T1000 (cell line): ENCODE measurements at regions not wholly inside any gene's neighbourhood (a gene's known extent, or its start where the extent isn't known, plus 50 kb on each side); places are given as distances from the start of the nearest gene placed in this dataset.

ENCODE experiments used
- DNase-seq: peaks from one replicate; lab custom pipeline; 2025; ENCODE audit warnings: mixed read lengths; lab: John Stamatoyannopoulos, UW

DNA sequence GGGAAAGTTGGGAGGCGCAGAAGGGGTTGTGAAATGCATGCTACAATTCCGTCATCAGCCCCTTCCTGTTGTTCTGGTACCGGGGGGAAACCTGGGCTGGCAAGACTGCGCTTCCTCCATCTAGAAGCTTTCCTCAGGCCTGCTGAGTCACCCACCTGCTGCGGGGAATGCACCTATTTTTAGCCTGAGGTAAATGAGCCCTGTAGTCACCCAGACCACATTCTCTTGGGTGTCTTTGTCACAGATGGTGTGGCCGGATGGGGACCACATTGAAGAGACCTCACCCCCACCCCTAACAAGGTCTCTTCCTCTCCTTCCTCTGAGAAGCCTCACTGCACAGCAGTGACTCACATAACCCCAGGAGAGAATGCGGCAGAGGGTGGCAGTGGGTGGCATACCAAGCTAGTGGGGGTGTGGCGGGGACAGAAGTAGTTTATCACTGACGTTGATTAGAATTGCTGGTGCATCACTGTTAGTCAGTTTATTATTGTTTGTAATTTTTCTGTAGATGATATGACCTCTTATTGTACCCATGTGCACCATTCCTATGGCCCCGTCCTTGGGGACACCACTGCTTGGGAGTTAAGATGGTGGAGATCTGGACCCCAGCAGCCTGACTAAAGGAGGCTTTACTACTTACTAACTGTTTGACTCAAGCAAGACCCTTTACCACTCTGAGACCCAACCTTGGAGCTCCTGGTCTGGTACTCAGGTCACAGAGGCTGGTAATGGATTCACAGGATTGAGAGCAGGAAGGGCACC lies 83.0 kb upstream of the DUSP5 start:
- DNase-seq: peak; percentile 28

DNA sequence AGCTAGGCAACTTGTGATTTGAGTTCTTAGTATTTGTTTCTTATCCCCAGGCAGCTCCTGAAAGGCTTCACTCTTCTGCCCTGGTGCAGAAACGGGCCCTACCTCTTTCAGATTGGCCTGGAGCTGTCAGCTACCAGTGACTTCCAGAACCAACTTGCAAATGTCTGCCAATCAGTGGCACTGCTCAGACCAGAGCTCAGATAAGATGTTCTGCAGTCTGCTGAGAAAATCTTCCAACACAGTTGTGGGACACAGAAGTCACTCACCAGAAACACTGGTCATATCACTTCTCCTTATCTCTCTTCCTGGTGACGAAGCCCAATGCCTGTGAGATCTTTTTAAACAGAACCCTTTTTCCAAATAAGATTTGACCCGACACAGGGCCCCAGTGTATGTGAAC lies 81.9 kb upstream of the DUSP5 start:
- DNase-seq: no peak

DNA sequence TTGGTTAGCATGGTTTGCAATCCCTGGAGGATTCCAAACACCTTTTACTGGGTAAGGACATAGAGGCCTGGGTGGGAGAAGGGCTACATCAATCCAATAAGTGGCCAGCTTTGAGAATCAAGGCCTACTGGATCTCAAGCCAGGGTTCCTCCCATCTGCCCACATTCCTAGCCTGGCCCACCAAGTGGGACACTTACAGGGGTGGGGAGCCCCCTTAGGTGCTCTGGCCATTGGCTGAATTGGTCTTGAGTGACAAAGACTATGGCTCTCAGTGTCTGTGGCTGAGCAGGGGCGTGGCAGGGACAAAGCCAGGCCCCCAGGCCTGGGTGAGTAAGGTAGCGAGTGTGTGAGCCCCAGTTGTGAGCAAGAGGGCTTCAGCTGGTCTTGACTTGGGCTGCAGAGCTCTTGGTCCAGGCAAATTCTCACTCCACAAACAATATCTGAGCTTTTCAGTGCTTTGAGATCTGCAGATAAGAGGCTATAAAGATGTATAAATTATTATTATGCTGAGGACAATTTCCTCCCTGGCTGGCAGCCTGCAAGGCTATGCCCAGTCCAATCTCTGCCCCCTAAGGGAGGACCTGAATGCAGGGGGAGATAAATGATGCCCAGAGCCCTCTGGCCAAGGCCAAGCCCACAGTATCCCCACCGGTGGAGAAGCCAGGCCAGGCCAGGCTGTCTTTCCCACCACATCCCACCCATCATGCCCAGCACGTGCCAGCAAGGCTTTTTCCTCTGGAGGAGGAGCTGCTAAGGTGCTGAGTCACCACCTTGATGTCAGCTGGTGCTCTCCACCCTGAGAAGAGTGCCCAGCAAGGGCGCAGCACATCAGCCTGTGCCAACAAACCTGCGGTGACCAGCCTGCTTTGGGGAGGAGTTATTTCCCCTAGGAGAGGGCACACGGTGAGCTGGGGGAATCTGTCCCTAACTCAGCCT lies 80.7 kb upstream of the DUSP5 start:
- no peak for DNase-seq

DNA sequence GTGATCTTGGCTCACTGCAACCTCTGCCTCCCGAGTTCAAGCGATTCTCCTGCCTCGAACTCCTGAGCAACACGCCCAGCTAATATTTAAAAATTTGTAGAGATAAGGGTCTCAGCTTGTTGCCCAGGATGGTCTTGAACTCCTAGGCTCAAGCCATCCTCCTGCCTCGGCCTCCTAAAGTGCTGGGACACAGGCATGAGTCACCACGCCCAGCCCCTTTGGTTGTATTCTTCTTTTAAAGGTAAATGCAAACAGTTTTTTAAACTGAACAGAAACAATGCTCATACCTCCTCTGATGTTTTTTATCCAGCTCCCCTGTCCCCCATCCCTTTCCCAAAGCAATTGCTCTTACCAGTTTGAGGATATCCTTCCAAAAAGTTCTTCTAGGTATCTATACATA lies 79.5 kb upstream of the DUSP5 start:
- no peak for DNase-seq

DNA sequence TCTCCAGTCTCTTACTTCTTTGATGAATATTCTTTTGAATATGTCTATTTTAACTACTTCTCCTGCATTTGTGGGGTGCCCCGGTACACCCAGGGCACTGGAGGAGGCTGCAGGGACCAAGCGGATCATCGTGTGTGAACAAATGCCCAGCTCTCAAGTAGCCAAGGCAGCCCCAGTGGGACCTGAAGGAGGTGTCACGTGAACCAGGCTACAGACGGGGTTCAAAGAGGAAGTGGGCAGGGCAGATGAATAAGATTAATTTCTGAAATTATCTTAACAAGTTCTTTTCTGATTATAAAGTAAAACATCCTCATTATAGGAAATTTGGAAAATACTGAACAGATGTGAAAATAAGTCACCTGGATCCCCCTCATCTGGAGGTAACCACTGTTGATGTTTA lies 78.4 kb upstream of the DUSP5 start:
- no peak for DNase-seq

DNA sequence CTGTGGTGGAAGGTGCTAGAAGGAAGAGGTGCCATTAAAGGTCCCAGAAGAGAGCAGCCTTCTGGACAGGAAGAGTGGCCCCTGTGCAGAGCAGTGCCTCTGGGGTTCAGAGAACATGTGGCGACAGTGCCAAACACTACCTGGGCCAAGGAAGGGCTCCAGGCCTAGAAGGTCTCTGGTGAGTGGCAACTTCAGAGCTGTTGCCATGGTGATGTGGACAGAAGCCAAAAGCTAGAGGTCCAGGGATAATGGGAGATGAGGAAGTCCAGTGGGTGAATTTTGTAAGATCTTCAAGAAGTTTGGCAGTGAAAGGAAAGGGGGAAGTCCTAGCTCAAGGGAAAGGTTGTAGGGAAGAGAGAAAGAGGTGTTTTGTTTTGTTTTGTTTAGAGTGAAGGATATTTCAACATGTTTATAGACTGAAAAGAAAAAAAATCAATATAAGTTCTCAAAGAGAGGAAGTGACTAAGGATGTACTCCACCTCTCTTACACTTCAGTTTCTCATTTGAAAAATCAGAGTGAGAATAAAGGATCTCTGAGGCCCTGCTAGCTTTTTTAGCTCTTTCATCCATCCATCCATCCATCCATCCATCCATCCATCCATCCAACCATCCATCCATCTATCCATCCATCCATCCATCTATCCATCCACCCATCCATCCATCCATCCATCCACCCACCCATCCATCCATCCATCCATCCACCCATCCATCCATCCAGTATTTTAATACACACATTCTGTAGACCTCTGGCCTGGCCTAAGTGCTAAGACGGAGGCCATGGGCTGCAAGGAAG lies 77.1 kb upstream of the DUSP5 start:
- no peak for DNase-seq

DNA sequence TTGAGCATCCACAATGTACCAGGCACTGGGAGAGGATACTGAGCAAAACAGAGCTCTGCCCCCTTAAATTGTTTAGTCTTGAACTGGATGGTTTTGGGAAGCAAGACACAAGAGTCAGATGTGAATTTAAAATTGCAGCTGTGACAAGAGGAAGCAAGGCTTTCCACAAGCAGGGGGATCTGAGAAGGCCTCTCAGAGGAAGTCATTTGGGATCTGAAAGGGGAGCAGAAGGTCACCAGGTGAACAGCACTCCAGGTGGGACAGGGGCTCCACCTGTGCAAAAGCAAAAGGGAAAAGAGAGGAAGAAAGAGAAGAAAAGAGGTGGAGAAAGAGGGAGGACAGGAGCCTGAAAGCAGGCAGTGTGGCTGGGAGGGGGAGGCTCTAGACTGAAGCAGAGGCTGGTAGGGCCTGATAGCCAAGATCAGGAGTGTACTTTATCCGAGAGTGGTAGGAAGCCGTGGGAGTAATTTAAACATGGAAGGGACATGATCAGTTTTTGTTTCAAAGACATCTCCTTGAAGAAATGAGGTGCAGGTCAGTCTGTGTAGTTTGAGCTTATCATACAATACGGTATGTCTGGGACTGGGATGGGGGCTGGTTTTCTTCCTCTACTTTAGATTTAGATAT lies 76.1 kb upstream of the DUSP5 start:
- no peak for DNase-seq

DNA sequence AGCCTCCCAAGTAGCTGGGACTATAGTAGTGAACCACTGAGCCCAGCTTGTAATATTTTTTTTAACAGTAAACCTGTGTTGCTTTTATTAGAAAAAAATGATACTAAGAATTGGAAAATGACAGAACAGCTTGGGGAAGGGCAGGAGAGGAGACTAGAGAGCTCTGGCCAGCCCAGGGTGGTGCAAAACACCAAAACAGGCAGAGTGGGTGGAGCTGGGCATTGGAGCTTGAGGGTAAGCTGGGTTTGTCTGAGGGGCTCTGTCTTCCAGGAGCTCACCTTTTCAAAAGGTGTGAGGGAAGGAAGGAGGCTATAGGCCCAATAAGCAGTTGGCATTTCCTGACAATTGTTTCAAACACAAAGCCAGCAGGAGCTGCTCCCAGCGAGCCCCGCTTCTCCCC lies 75.2 kb upstream of the DUSP5 start:
- DNase-seq: no peak

DNA sequence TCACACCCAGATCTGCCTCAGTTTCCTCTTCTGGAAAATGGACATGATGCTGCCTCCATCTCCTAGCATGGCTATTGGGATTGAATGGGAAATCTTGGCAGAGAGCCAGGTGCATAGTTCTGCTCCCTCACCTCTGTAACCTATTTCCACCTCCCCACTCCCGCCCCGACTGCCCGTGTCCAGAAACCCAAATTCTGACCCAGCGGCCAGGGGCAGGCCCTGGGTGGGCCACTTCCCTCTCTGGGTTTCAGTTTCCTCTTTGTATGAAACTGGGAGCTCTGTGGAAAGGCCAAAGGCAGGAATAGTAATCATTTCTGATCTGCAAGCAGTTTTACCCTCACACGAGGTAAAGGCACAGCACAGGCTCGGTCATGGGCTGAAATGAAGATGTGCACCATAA lies 74.1 kb upstream of the DUSP5 start:
- no peak for DNase-seq

DNA sequence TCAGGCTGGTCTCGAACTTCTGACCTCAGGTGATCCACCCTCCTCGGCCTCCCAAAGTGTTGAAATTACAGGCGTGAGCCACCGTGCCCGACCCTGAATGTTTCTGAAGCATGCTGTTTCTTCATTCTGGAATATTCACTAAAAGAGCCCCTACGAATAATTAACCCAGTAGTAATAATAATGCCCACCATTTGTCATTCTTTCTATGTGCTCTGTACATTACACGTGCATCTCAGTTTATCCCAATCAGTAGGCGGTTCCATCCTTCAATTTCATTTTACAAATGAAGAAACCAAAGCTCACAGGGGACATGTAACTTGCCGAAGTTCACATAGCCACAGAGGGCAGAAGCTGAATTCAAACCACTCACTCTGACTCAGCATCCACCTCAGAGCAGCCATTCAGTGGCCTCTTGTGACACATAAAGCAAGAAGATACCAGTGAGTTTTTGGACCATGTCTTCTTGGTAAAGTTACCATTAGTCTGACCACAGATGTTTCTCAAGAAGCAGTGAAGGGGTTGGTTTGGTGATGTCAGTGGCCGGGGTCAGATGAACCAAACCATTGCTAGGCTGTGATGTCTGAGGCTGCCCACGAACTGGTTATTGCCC lies 71.9 kb upstream of the DUSP5 start:
- peak; percentile 47 for DNase-seq

DNA sequence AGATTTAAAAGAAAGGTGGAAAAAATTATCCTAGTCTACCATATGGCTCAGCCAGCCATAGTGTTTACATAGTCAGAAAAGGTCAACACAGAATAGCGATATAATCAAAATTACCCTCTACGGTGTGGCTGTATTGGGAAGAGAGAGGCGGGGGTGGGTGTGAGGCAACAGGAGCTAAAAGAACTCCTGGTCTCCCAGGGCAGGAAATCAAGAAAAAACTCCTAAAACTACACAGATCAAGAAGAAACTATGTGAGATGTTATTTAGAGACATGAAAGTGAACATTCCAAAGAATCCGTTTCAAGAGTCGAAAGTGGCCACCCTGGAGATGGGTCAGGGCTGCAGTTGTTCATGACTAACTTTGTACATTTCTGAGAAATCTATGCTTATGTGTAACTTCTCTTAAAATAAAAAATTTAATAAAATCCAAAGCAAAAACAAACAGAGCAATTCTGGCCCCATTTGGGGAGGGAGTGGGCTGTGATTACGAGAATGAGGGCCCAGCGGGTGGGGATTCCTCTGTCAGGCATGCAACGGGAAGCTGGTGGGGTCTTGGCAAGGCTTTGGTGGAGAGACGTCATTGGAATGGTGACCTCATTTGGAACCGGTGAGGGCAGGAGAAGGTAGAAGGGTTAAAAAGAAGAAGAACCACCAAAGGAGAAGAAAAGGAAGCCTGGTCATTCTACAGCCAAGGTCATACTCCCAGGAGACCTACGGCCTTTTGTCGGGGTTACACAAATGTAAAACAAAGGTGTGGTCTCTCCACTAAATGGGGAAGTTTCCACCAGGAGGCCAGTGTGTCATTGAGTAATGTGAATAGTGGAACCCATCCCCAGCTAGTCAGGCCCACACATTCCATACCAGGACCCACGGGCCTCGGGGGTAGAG lies 71.2 kb upstream of the DUSP5 start:
- DNase-seq: no peak

DNA sequence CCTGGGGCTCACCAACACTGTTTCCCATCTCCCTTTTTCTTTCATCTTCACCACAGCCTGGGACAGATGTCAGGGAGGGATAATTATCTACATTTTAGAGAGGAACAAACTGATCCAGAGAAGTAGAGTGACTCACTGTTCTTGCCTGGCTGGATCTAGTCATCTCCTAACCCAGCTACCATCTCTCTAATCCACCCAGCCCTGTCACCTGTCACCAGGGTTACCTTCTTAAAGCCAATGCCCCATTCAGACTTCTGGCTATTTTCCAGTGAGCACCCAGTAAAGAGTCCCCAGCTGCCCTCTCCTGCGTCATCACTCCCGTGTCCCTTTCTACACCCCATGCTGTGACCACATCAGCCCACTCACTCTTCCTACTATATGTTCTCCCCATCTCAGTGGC lies 68.4 kb upstream of the DUSP5 start:
- DNase-seq: no peak

DNA sequence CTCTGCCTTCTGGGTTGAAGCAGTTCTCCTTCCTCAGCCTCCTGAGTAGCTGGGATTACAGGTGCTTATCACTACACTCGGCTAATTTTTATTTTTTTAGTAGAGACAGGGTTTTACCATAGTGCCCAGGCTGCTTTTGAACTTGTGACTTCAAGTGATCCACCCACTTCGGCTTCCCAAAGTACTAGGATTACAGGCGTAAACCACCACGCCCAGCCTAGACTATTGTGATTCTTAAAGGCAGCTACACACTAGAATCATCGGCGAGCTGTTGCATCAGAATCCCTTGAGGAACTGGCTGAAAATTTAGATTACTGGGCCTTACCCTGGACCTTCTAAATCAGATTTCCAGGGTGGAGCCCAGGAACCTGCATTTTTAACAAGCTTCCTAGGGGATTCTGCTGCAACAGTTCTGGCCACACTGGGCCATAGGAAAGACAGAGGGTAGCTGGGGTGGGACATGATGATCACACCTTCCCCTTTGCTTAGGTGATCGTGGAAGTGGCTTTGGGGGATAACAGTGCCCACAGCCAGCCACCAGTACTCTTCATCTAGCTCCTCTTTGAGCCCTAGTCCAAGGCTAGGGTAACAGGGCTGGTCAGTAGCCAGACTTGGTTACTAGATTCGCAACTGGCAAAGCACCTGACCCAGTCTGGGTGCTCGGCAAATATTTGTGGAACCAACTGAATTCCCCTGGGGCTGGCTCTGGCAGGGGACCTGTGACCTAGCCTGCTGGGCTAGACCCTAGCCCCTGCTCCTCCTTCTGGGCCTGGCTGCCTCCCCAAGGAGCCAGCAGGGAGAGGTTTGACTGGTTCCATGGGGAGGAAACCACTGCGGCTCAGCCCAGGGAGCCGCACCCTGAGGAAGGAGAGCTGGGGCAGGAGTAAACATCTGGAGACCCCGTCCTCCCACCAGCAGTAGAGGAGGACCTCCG lies 67.1 kb upstream of the DUSP5 start:
- DNase-seq: no peak

DNA sequence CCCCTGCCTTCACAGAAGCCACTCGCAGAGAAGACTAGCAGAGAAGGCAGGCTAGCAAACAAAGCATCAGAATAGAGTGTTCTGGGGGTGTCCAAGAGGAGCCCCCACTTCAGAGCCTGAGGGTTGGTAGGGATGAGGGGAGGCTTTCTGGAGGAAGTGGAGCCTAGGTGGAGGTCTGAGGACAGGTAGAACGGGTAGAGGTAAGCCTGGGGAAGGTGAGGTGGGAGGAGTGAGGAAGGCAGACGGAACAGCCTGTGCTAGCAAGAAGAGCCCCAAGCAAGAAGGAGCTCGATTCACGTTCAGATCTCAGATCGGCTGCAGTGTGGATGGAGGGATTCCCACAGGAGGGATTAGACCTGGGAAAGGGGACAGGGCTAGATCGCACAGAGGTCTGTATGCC lies 66.0 kb upstream of the DUSP5 start:
- no peak for DNase-seq

DNA sequence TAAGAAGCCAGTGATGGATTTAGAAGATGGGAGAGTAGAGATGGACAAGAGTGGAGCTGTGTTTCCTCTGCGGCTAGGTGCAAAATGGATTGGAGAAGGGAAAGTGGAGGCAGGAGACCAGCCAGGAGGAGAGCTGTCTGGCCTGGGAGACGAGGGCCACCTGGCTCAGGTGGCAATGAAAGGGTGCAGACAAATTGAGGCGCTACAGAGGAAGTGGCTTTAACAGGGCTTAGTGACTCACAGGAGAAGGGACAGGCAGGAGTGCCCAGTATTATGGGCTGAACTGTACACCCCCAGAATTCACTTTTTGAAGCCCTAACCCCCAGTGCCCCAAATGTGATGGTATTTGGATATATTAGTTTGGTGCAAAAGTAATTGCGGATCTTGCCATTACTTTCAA lies 65.6 kb upstream of the DUSP5 start:
- no peak for DNase-seq

DNA sequence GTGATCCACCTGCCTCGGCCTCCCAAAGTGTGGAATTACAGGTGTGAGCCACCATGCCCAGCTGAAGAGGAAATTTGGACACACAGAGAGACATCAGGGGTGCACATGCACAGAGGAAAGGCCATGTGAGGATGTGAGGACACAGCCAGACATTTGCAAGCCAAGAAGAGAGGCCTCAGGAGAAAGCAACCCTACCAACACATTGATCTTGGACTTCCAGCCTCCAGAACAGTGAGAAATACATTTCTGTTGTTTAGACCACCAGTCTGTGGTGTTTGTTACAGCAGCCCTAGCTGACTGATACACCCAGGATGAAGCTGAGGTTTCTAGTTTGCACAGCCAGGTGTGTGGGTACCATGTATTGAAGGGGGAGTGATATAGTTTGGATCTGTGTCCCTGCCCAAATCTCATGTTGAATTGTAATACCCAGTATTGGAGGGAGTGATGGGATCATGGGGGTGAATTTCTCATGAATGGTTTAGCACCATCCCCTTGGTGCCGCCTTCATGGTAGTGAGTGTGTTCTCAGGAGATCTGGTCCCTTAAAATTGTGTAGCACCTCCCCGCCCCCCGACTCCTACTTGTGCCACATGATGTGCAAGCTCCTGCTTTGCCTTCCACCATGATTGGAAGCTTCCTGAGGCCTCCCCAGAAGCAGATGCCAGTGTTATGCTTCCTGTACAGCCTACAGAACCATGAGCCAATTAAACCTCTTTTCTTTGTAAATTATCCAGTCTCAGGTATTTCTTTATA lies 64.7 kb upstream of the DUSP5 start:
- no peak for DNase-seq

DNA sequence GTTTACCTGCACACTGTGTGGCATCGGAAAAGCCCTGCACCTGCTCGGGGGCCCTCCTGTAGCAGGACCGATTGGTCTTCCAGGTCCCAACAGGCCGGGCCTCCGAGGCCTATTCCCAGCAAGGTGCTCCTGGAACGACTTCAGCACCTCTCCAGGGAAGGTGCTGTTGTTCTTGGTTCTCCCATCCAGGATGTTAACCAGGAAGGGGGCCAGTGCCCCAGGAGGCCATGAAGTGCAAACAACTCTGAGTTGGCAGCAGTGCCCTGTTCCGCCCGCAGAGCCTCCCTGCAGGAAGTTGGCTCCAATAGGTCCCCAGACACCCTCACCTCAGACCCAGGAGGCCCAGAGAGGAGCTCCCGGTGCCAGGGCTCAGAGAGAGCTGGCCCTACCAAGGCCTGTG lies 64.0 kb upstream of the DUSP5 start:
- DNase-seq: no peak

DNA sequence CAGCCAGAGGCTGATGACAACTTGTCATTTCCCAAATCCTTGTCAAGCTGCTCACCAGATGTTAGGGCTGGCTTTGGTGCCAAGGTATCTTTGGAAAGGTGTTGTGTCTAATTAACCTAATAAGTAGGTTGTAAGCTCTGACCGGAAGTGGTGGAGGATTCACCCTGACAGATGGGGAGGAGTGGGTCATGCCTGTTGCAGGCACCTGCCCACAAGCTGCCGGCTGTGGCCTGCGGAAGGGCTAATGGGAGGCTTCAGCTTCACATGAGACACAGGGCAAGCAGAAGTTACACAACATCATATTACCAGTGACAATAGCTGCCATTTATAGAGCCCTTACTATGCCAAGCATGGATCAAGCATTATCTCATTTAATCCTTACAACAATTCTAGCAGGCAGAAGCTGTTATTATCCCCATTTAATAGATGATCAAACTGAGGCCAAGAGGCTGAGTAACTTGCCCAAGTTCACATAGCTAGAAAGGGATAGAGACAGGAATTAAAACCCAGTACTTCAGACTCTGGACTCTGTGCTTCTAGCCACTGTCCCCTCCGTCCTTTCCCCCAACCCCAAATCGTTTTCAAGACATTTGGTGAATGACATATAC lies 63.1 kb upstream of the DUSP5 start:
- DNase-seq: no peak
